GM23338 (cell line): ENCODE measurements at regions not wholly inside any gene's neighbourhood (a gene's known extent, or its start where the extent isn't known, plus 50 kb on each side); places are given as distances from the start of the nearest gene placed in this dataset.

ENCODE experiments used
- ATAC-seq: fragments of 200-7000 bp; cut with Tn5 transposase; 3 replicates; pipeline ENCODE4 v1.9.1; 2020
- DNase-seq: peaks from one replicate; pipeline ENCODE4 v3.0.0-alpha.2; 2015; ENCODE audit warnings: low spot score
- H2AFZ ChIP-seq: fragments of 200-600 bp; sonication (generic); 2 replicates; pipeline ENCODE4 v1.8.0; 2016; ENCODE audit warnings: antibody characterized with exemption, mild to moderate bottlenecking, moderate library complexity
- H3F3A ChIP-seq: fragments of 200-600 bp; sonication (generic); replicated peaks from 2 replicates; pipeline ENCODE4 v1.8.0; 2017; ENCODE audit warnings: antibody characterized with exemption, mixed run types, low read depth
- H3K27ac ChIP-seq: fragments of 200-600 bp; sonication (generic); 2 replicates; pipeline ENCODE4 v1.6.1; 2016; ENCODE audit warnings: low read depth
- H3K27me3 ChIP-seq: fragments of 200-600 bp; sonication (generic); 2 replicates; pipeline ENCODE4 v1.8.0; 2016; ENCODE audit warnings: mild to moderate bottlenecking, mixed run types, moderate library complexity; ENCODE audit not compliant: insufficient read depth
- H3K36me3 ChIP-seq: fragments of 200-600 bp; sonication (generic); 2 replicates; pipeline ENCODE4 v1.8.0; 2016; ENCODE audit warnings: mild to moderate bottlenecking; ENCODE audit not compliant: insufficient read depth
- H3K4me1 ChIP-seq: fragments of 200-600 bp; sonication (generic); 2 replicates; pipeline ENCODE4 v1.8.0; 2016; ENCODE audit warnings: mild to moderate bottlenecking, moderate library complexity; ENCODE audit not compliant: insufficient read depth
- H3K4me2 ChIP-seq: fragments of 200-600 bp; sonication (generic); 2 replicates; pipeline ENCODE4 v1.7.1; 2017; ENCODE audit warnings: mixed run types
- H3K4me3 ChIP-seq: fragments of 200-600 bp; sonication (generic); 2 replicates; pipeline ENCODE4 v1.6.1; 2016; ENCODE audit warnings: mixed run types
- H3K79me2 ChIP-seq: fragments of 200-600 bp; sonication (generic); replicated peaks from 2 replicates; pipeline ENCODE4 v1.8.0; 2017; ENCODE audit warnings: mild to moderate bottlenecking; ENCODE audit not compliant: insufficient read depth
- H3K9me2 ChIP-seq: fragments of 200-600 bp; sonication (generic); 2 replicates; pipeline ENCODE4 v1.8.0; 2017; ENCODE audit not compliant: insufficient read depth
- H4K20me1 ChIP-seq: fragments of 200-600 bp; sonication (generic); replicated peaks from 2 replicates; pipeline ENCODE4 v1.8.0; 2017; ENCODE audit warnings: mild to moderate bottlenecking; ENCODE audit not compliant: insufficient read depth
- H3K27ac Mint-ChIP-seq: 2 replicates; pipeline ENCODE4 v1.8.0; 2020; ENCODE audit warnings: inconsistent platforms, mild to moderate bottlenecking, moderate library complexity, mixed read lengths
- H3K27me3 Mint-ChIP-seq: 3 replicates; pipeline ENCODE4 v1.8.0; 2022; ENCODE audit warnings: low read depth, mild to moderate bottlenecking, moderate library complexity, mixed read lengths, inconsistent platforms; ENCODE audit not compliant: insufficient read depth, poor library complexity
- H3K36me3 Mint-ChIP-seq: 3 replicates; pipeline ENCODE4 v1.8.0; 2021; ENCODE audit warnings: low read depth, mild to moderate bottlenecking, inconsistent platforms, moderate library complexity, mixed read lengths
- H3K4me1 Mint-ChIP-seq: 3 replicates; pipeline ENCODE4 v1.8.0; 2020; ENCODE audit warnings: mild to moderate bottlenecking, inconsistent platforms, mixed read lengths
- H3K4me3 Mint-ChIP-seq: 3 replicates; pipeline ENCODE4 v1.8.0; 2021; ENCODE audit warnings: moderate library complexity, mild to moderate bottlenecking, inconsistent platforms, mixed read lengths
- H3K9me3 Mint-ChIP-seq: 3 replicates; pipeline ENCODE4 v1.8.0; 2020; ENCODE audit warnings: moderate library complexity, mild to moderate bottlenecking, inconsistent platforms, mixed read lengths
- EZH2 ChIP-seq: fragments of 200-600 bp; sonication (generic); IDR thresholded peaks from one replicate; pipeline ENCODE4 v1.8.0; 2017; ENCODE audit warnings: antibody characterized with exemption, mild to moderate bottlenecking, low read depth; ENCODE audit not compliant: unreplicated experiment
- EZH2phosphoT487 ChIP-seq: fragments of 200-600 bp; sonication (generic); IDR thresholded peaks from one replicate; pipeline ENCODE4 v1.8.1; 2018; ENCODE audit warnings: antibody characterized with exemption; ENCODE audit not compliant: unreplicated experiment
- JUNB ChIP-seq: IDR thresholded peaks from one replicate; pipeline ENCODE4 v1.6.1; 2016; ENCODE audit warnings: antibody characterized with exemption; ENCODE audit not compliant: unreplicated experiment
- POLR2AphosphoS5 ChIP-seq: IDR thresholded peaks from 2 replicates; pipeline ENCODE4 v1.6.1; 2016; ENCODE audit warnings: antibody characterized with exemption, low read depth
- ZNF114 ChIP-seq: fragments of 250-450 bp; sonication (Bioruptor Pico); IDR thresholded peaks from 2 replicates; pipeline ENCODE4 v1.5.0; 2020; ENCODE audit warnings: mild to moderate bottlenecking, moderate library complexity
- TF ChIP-seq, protein P1 (sequence below): fragments of 250-450 bp; sonication (Bioruptor Pico); IDR thresholded peaks from 2 replicates; pipeline ENCODE4 v1.5.0; 2020; ENCODE audit warnings: mild to moderate bottlenecking, moderate library complexity
- TF ChIP-seq, protein P2 (sequence below): IDR thresholded peaks from one replicate; pipeline ENCODE4 v1.6.1; 2018; ENCODE audit warnings: antibody characterized with exemption; ENCODE audit not compliant: unreplicated experiment

DNA sequence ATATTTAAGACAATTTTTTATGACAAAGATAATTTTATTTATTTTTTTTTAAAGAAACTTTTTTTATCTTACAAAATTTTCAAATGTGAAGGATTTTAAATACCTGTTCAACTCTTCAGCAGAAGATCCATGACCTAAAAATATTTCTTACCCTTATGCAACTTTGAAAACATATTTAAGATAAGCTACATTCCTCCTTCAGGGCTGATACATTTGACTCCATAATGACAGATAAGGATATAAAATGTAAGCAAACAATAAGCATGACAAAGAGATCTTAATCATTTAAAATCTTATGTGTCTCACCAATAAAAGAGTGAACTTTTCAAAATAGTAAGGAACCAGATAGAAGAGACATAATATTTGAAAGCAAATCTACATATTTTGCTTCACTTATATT, 1138.2 kb upstream of the CDH18 start:
- ATAC-seq: no peak
- peaks cover 6% of the 10 kb centered on the region; the same call in 1 of the 3 replicates for H3K36me3 Mint-ChIP-seq
- Histone ChIP-seq H4K20me1 (no peaks in the 10 kb centered on the region), H3K27me3 (no peaks in the 10 kb centered on the region), H3K79me2 (no peaks in the 10 kb centered on the region), H3K27ac (no peak overlapping the region), H3F3A (no peaks in the 10 kb centered on the region), H3K36me3 (no peaks in the 10 kb centered on the region), H3K9me2 (peaks cover 2% of the 10 kb centered on the region), H3K4me1 (no peaks in the 10 kb centered on the region), H3K4me3 (no peak overlapping the region), H3K4me2 (no peak overlapping the region), H2AFZ (no peak overlapping the region)
- no peak for DNase-seq
- no peak overlapping the region for H3K4me3 Mint-ChIP-seq
- no peaks in the 10 kb centered on the region for H3K27me3 Mint-ChIP-seq
- no peak overlapping the region for H3K27ac Mint-ChIP-seq
- TF ChIP-seq EZH2 (no peak), POLR2AphosphoS5 (no peak), JUNB (no peak), EZH2phosphoT487 (no peak), ZNF114 (CRISPR knock-in tag) (no peak)
- TF ChIP-seq, protein P1, sequence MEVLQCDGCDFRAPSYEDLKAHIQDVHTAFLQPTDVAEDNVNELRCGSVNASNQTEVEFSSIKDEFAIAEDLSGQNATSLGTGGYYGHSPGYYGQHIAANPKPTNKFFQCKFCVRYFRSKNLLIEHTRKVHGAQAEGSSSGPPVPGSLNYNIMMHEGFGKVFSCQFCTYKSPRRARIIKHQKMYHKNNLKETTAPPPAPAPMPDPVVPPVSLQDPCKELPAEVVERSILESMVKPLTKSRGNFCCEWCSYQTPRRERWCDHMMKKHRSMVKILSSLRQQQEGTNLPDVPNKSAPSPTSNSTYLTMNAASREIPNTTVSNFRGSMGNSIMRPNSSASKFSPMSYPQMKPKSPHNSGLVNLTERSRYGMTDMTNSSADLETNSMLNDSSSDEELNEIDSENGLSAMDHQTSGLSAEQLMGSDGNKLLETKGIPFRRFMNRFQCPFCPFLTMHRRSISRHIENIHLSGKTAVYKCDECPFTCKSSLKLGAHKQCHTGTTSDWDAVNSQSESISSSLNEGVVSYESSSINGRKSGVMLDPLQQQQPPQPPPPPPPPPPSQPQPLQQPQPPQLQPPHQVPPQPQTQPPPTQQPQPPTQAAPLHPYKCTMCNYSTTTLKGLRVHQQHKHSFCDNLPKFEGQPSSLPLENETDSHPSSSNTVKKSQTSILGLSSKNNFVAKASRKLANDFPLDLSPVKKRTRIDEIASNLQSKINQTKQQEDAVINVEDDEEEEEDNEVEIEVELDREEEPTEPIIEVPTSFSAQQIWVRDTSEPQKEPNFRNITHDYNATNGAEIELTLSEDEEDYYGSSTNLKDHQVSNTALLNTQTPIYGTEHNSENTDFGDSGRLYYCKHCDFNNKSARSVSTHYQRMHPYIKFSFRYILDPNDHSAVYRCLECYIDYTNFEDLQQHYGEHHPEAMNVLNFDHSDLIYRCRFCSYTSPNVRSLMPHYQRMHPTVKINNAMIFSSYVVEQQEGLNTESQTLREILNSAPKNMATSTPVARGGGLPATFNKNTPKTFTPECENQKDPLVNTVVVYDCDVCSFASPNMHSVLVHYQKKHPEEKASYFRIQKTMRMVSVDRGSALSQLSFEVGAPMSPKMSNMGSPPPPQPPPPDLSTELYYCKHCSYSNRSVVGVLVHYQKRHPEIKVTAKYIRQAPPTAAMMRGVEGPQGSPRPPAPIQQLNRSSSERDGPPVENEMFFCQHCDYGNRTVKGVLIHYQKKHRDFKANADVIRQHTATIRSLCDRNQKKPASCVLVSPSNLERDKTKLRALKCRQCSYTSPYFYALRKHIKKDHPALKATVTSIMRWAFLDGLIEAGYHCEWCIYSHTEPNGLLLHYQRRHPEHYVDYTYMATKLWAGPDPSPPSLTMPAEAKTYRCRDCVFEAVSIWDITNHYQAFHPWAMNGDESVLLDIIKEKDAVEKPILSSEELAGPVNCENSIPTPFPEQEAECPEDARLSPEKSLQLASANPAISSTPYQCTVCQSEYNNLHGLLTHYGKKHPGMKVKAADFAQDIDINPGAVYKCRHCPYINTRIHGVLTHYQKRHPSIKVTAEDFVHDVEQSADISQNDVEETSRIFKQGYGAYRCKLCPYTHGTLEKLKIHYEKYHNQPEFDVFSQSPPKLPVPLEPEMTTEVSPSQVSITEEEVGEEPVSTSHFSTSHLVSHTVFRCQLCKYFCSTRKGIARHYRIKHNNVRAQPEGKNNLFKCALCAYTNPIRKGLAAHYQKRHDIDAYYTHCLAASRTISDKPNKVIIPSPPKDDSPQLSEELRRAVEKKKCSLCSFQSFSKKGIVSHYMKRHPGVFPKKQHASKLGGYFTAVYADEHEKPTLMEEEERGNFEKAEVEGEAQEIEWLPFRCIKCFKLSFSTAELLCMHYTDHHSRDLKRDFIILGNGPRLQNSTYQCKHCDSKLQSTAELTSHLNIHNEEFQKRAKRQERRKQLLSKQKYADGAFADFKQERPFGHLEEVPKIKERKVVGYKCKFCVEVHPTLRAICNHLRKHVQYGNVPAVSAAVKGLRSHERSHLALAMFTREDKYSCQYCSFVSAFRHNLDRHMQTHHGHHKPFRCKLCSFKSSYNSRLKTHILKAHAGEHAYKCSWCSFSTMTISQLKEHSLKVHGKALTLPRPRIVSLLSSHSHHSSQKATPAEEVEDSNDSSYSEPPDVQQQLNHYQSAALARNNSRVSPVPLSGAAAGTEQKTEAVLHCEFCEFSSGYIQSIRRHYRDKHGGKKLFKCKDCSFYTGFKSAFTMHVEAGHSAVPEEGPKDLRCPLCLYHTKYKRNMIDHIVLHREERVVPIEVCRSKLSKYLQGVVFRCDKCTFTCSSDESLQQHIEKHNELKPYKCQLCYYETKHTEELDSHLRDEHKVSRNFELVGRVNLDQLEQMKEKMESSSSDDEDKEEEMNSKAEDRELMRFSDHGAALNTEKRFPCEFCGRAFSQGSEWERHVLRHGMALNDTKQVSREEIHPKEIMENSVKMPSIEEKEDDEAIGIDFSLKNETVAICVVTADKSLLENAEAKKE (CRISPR knock-in tag): no peak
- TF ChIP-seq, protein P2, sequence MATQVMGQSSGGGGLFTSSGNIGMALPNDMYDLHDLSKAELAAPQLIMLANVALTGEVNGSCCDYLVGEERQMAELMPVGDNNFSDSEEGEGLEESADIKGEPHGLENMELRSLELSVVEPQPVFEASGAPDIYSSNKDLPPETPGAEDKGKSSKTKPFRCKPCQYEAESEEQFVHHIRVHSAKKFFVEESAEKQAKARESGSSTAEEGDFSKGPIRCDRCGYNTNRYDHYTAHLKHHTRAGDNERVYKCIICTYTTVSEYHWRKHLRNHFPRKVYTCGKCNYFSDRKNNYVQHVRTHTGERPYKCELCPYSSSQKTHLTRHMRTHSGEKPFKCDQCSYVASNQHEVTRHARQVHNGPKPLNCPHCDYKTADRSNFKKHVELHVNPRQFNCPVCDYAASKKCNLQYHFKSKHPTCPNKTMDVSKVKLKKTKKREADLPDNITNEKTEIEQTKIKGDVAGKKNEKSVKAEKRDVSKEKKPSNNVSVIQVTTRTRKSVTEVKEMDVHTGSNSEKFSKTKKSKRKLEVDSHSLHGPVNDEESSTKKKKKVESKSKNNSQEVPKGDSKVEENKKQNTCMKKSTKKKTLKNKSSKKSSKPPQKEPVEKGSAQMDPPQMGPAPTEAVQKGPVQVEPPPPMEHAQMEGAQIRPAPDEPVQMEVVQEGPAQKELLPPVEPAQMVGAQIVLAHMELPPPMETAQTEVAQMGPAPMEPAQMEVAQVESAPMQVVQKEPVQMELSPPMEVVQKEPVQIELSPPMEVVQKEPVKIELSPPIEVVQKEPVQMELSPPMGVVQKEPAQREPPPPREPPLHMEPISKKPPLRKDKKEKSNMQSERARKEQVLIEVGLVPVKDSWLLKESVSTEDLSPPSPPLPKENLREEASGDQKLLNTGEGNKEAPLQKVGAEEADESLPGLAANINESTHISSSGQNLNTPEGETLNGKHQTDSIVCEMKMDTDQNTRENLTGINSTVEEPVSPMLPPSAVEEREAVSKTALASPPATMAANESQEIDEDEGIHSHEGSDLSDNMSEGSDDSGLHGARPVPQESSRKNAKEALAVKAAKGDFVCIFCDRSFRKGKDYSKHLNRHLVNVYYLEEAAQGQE: no peak
- H3K4me1 Mint-ChIP-seq: peaks cover 2% of the 10 kb centered on the region; the same call in 2 of the 3 replicates
- peaks cover 10% of the 10 kb centered on the region; the same call in 2 of the 3 replicates for H3K9me3 Mint-ChIP-seq
